ENCODE measurements at regions not wholly inside any gene's neighbourhood (a gene's known extent, or its start where the extent isn't known, plus 50 kb on each side); places are given as distances from the start of the nearest gene placed in this dataset.

- intact Hi-C loops (cut with DNase I; ENCODE audit: low total_unique reads) = no loop called here
- WGBS, 2 donors = 38 to 46% methylated on average over 1 of the region's 1 CpG
- no peak overlapping the region for H3K4me3 ChIP-seq (ENCODE audit: low read depth, poor library complexity, severe bottlenecking)
- no peak for DNase-seq (ENCODE audit: low spot score in 2 of 2)
- no peak for TF ChIP-seq CTCF (IDR thresholded peaks at IDR 0.05)
- TF ChIP-seq POLR2A (IDR thresholded peaks at IDR 0.05) = no peak
Observed at GRCh38 chr6:120852293-120852849, 481.9 kb downstream of the TBC1D32 start.

- no peak overlapping the region for H3K4me3 ChIP-seq (ENCODE audit: low read depth, poor library complexity, severe bottlenecking)
- DNase-seq (ENCODE audit: low spot score in 2 of 2) = no peak
- intact Hi-C loops (cut with DNase I; ENCODE audit: low total_unique reads) = no loop called here
- WGBS, 2 donors = 48 to 52% methylated on average over 2 of the region's 2 CpGs
- TF ChIP-seq CTCF (IDR thresholded peaks at IDR 0.05) (no peak), POLR2A (IDR thresholded peaks at IDR 0.05) (no peak)
Observed at GRCh38 chr6:120826253-120826652, 508.0 kb downstream of the TBC1D32 start.

- TF ChIP-seq POLR2A (IDR thresholded peaks at IDR 0.05) (no peak), CTCF (IDR thresholded peaks at IDR 0.05) (no peak)
- DNase-seq (ENCODE audit: low spot score in 2 of 2) = no peak
- intact Hi-C loops (cut with DNase I; ENCODE audit: low total_unique reads) = no loop called here
Observed at GRCh38 chr6:120816794-120817193, 517.5 kb downstream of the TBC1D32 start.

GRCh38 chr6:120805276-120805675 lies 529.0 kb downstream of the TBC1D32 start:
- DNase-seq (ENCODE audit: low spot score in 2 of 2) = no peak
- no peak overlapping the region for H3K4me3 ChIP-seq (ENCODE audit: low read depth, poor library complexity, severe bottlenecking)
- no peak for TF ChIP-seq CTCF (IDR thresholded peaks at IDR 0.05)
- WGBS, 2 donors = 76 to 82% methylated on average over 3 of the region's 3 CpGs
- intact Hi-C loops (cut with DNase I; ENCODE audit: low total_unique reads) = no loop called here

More at GRCh38 chr6:120816794-120817193, 517.5 kb downstream of the TBC1D32 start:
- no peak overlapping the region for H3K4me3 ChIP-seq (ENCODE audit: low read depth, poor library complexity, severe bottlenecking)

- no peak for TF ChIP-seq CTCF (IDR thresholded peaks at IDR 0.05)
- TF ChIP-seq POLR2A (IDR thresholded peaks at IDR 0.05) = no peak
- intact Hi-C loops (cut with DNase I; ENCODE audit: low total_unique reads) = no loop called here
- no peak overlapping the region for H3K4me3 ChIP-seq (ENCODE audit: low read depth, poor library complexity, severe bottlenecking)
- 60 to 95% methylated on average over 2 of the region's 2 CpGs for WGBS, 2 donors
- no peak for DNase-seq (ENCODE audit: low spot score in 2 of 2)
Observed at GRCh38 chr6:120804612-120805011, 529.7 kb downstream of the TBC1D32 start.

GRCh38 chr6:120786682-120787081 lies 547.6 kb downstream of the TBC1D32 start:
- H3K4me3 ChIP-seq (ENCODE audit: low read depth, poor library complexity, severe bottlenecking) = no peak overlapping the region
- WGBS, 2 donors = 86 to 93% methylated on average over 10 of the region's 10 CpGs
- DNase-seq (ENCODE audit: low spot score in 2 of 2) = no peak
- TF ChIP-seq CTCF (IDR thresholded peaks at IDR 0.05) = no peak
- TF ChIP-seq POLR2A (IDR thresholded peaks at IDR 0.05) = no peak
- intact Hi-C loops (cut with DNase I; ENCODE audit: low total_unique reads) = no loop called here

Measured in lower leg skin (tissue), 4 donors.